Endodermal cell (in vitro differentiated cells): ENCODE measurements at regions not wholly inside any gene's neighbourhood (a gene's known extent, or its start where the extent isn't known, plus 50 kb on each side); places are given as distances from the start of the nearest gene placed in this dataset.

Experiments used
- DNase-seq: peaks from one replicate; pipeline ENCODE4 v3.0.0-alpha.2; 2017
- H3K27ac ChIP-seq: 2 replicates; pipeline ENCODE4 v1.5.1; 2013; ENCODE audit warnings: mild to moderate bottlenecking, low read depth, low read length, moderate library complexity
- H3K27me3 ChIP-seq: 2 replicates; pipeline ENCODE4 v1.6.1; 2013; ENCODE audit warnings: mild to moderate bottlenecking, low read length, moderate library complexity; ENCODE audit not compliant: insufficient read depth, control insufficient read depth, poor library complexity, severe bottlenecking
- H3K36me3 ChIP-seq: 2 replicates; pipeline ENCODE4 v1.7.0; 2013; ENCODE audit warnings: mild to moderate bottlenecking, low read length, moderate library complexity; ENCODE audit not compliant: control insufficient read depth, insufficient read depth
- H3K4me1 ChIP-seq: one replicate; pipeline ENCODE4 v1.7.0; 2013; ENCODE audit warnings: low read length; ENCODE audit not compliant: control insufficient read depth, insufficient read depth
- H3K4me3 ChIP-seq: 2 replicates; pipeline ENCODE4 v1.5.1; 2013; ENCODE audit warnings: mild to moderate bottlenecking, low read length, moderate library complexity
- H3K9ac ChIP-seq: 2 replicates; pipeline ENCODE4 v1.6.1; 2013; ENCODE audit warnings: mild to moderate bottlenecking, low read length, moderate library complexity; ENCODE audit not compliant: poor library complexity, severe bottlenecking; ENCODE audit errors: extremely low read depth
- H3K9me3 ChIP-seq: 2 replicates; pipeline ENCODE4 v1.6.1; 2013; ENCODE audit warnings: mild to moderate bottlenecking, low read length, moderate library complexity; ENCODE audit not compliant: control insufficient read depth
- H3K27ac Mint-ChIP-seq: 2 replicates; pipeline ENCODE4 v1.8.0; 2020; ENCODE audit warnings: mixed read lengths
- H3K27me3 Mint-ChIP-seq: 2 replicates; pipeline ENCODE4 v1.8.0; 2021; ENCODE audit warnings: mild to moderate bottlenecking, mixed read lengths; ENCODE audit not compliant: insufficient read depth
- H3K36me3 Mint-ChIP-seq: 2 replicates; pipeline ENCODE4 v1.8.0; 2020; ENCODE audit warnings: low read depth, mixed read lengths
- H3K4me1 Mint-ChIP-seq: 2 replicates; pipeline ENCODE4 v1.8.0; 2020; ENCODE audit warnings: mixed read lengths
- H3K4me3 Mint-ChIP-seq: 2 replicates; pipeline ENCODE4 v1.8.0; 2020; ENCODE audit warnings: mild to moderate bottlenecking, moderate library complexity, mixed read lengths
- H3K9me3 Mint-ChIP-seq: 2 replicates; pipeline ENCODE4 v1.8.0; 2020; ENCODE audit warnings: mild to moderate bottlenecking, mixed read lengths
- CTCF ChIP-seq: fragments of 200-600 bp; sonication (generic); conservative IDR thresholded peaks from 2 replicates; pipeline ENCODE4 v1.5.0; 2021; ENCODE audit warnings: antibody characterized with exemption, mild to moderate bottlenecking
- WGBS, 2 experiments: methylation state at CpG; one replicate each; pipeline versions ENCODE4 v1.1.5 to v1.1.7; 2013; ENCODE audit warnings: missing lambda C conversion rate in 2 of 2, mixed read lengths in 1 of 2; ENCODE audit not compliant: insufficient coverage in 1 of 2, insufficient read length in 1 of 2; 5-methylcytosine and 5-hydroxymethylcytosine counted together

DNA sequence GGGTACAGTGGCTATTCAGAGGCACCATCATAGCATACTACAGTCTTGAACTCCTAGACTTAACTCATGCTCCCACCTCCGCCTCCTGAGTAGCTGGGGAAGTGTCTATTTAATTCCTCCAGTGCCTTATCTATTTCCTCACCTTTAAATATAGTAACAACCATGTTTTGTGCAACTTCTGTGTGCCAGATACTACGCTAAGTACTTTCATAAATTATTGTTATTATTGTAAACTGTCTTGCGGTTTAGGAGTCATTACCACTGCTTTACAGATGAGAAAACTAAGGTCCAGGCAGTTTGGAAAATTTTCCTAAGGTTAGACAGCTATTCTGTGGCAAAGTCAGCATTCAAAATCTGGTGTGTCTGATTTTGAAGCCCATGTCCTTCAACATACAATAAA, 359.1 kb upstream of the XYLT1 start:
- Histone ChIP-seq H3K4me1 (no peaks in the 10 kb centered on the region), H3K36me3 (no peaks in the 10 kb centered on the region), H3K27ac (no peak overlapping the region), H3K27me3 (no peaks in the 10 kb centered on the region), H3K9me3 (no peaks in the 10 kb centered on the region), H3K4me3 (no peak overlapping the region), H3K9ac (no peak overlapping the region)
- TF ChIP-seq CTCF, result no peak
- H3K9me3 Mint-ChIP-seq, result no peaks in the 10 kb centered on the region
- no peak overlapping the region for H3K4me3 Mint-ChIP-seq
- no peak overlapping the region for H3K27ac Mint-ChIP-seq
- H3K36me3 Mint-ChIP-seq, result no peaks in the 10 kb centered on the region
- H3K27me3 Mint-ChIP-seq, result no peaks in the 10 kb centered on the region
- WGBS, 2 experiments, result 80 to 83% methylated on average over 1 to 3 of the region's 3 CpGs
- H3K4me1 Mint-ChIP-seq, result no peaks in the 10 kb centered on the region
- DNase-seq, result no peak

- Histone ChIP-seq H3K36me3 (no peaks in the 10 kb centered on the region), H3K4me1 (no peaks in the 10 kb centered on the region), H3K9me3 (no peaks in the 10 kb centered on the region), H3K9ac (no peak overlapping the region), H3K27me3 (no peaks in the 10 kb centered on the region), H3K4me3 (no peak overlapping the region), H3K27ac (no peak overlapping the region)
- Mint-ChIP-seq H3K4me1 (no peaks in the 10 kb centered on the region), H3K36me3 (no peaks in the 10 kb centered on the region), H3K27me3 (no peaks in the 10 kb centered on the region), H3K27ac (no peak overlapping the region), H3K4me3 (no peak overlapping the region), H3K9me3 (no peaks in the 10 kb centered on the region)
- TF ChIP-seq CTCF, result no peak
- DNase-seq, result no peak
- WGBS, 2 experiments, result 56 to 63% methylated on average over 2 of the region's 2 CpGs
Observed at GRCh38 chr16:17828012-17828411, 357.3 kb upstream of the XYLT1 start.

DNA sequence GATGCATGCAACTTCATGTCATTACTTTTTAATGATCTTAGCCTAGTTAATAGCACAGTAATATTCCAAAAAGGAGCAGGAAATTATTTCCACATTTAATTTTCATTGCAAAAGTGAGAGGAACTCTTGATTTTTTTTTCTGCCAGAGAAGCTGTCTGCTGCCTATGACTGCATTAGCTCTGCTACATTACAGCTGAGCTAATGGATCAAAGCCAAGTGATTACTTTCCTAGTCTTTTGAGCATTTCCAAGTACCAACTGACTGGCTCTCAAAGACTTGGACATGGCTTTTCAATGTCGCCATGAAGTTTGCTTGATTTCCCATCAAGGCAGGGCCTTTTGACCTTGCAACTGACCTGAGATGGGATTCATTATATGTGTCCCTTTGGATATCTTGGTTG, 356.6 kb upstream of the XYLT1 start:
- no peak for TF ChIP-seq CTCF
- H3K27ac Mint-ChIP-seq, result no peak overlapping the region
- Histone ChIP-seq H3K4me3 (no peak overlapping the region), H3K27ac (no peak overlapping the region), H3K9ac (no peak overlapping the region), H3K36me3 (no peaks in the 10 kb centered on the region), H3K27me3 (no peaks in the 10 kb centered on the region), H3K9me3 (no peaks in the 10 kb centered on the region), H3K4me1 (no peaks in the 10 kb centered on the region)
- DNase-seq, result no peak
- H3K4me3 Mint-ChIP-seq, result no peak overlapping the region
- H3K27me3 Mint-ChIP-seq, result no peaks in the 10 kb centered on the region
- H3K4me1 Mint-ChIP-seq, result no peaks in the 10 kb centered on the region
- H3K36me3 Mint-ChIP-seq, result no peaks in the 10 kb centered on the region
- 97 to 100% methylated on average over 1 of the region's 1 CpG for WGBS, 2 experiments
- no peaks in the 10 kb centered on the region for H3K9me3 Mint-ChIP-seq
